22Rv1 (cell line): ENCODE measurements at regions not wholly inside any gene's neighbourhood (a gene's known extent, or its start where the extent isn't known, plus 50 kb on each side); places are given as distances from the start of the nearest gene placed in this dataset.

ENCODE experiments used
- H3K27ac ChIP-seq: fragments of 450-650 bp; 2 replicates; pipeline ENCODE4 v1.5.1; 2017
- CTCF ChIP-seq: fragments of 450-650 bp; IDR thresholded peaks from 2 replicates; pipeline ENCODE4 v1.5.1; 2017; ENCODE audit warnings: mild to moderate bottlenecking
- ZFX ChIP-seq: fragments of 450-650 bp; IDR thresholded peaks from 2 replicates; pipeline ENCODE4 v1.6.1; 2017; ENCODE audit warnings: antibody characterized with exemption, borderline replicate concordance

- H3K27ac ChIP-seq: no peak overlapping the region
- TF ChIP-seq ZFX (no peak), CTCF (no peak)
Measured at GRCh38 chr5:87114631-87115030, 153.1 kb upstream of the RASA1 start.

GRCh38 chr5:87115839-87116364 is 151.8 kb upstream of the RASA1 start:
- no peak for TF ChIP-seq ZFX
- no peak overlapping the region for H3K27ac ChIP-seq

- H3K27ac ChIP-seq: no peak overlapping the region
- no peak for TF ChIP-seq CTCF
- TF ChIP-seq ZFX: no peak
Measured at GRCh38 chr5:87116825-87117512, 150.7 kb upstream of the RASA1 start.

GRCh38 chr5:87119588-87119987 is 148.1 kb upstream of the RASA1 start:
- no peak overlapping the region for H3K27ac ChIP-seq
- no peak for TF ChIP-seq ZFX
- TF ChIP-seq CTCF: no peak

GRCh38 chr5:87120518-87121303 is 147.0 kb upstream of the RASA1 start:
- H3K27ac ChIP-seq: no peak overlapping the region

GRCh38 chr5:87121304-87122150 is 146.2 kb upstream of the RASA1 start:
- H3K27ac ChIP-seq: no peak overlapping the region
- TF ChIP-seq CTCF (no peak), ZFX (no peak)

More at GRCh38 chr5:87120518-87121303, 147.0 kb upstream of the RASA1 start:
- TF ChIP-seq CTCF (no peak), ZFX (no peak)

- no peak overlapping the region for H3K27ac ChIP-seq
Measured at GRCh38 chr5:87122151-87122977, 145.3 kb upstream of the RASA1 start.

More at GRCh38 chr5:87122151-87122977, 145.3 kb upstream of the RASA1 start:
- TF ChIP-seq CTCF (no peak), ZFX (no peak)
